ENCODE measurements at regions not wholly inside any gene's neighbourhood (a gene's known extent, or its start where the extent isn't known, plus 50 kb on each side); places are given as distances from the start of the nearest gene placed in this dataset.

DNA sequence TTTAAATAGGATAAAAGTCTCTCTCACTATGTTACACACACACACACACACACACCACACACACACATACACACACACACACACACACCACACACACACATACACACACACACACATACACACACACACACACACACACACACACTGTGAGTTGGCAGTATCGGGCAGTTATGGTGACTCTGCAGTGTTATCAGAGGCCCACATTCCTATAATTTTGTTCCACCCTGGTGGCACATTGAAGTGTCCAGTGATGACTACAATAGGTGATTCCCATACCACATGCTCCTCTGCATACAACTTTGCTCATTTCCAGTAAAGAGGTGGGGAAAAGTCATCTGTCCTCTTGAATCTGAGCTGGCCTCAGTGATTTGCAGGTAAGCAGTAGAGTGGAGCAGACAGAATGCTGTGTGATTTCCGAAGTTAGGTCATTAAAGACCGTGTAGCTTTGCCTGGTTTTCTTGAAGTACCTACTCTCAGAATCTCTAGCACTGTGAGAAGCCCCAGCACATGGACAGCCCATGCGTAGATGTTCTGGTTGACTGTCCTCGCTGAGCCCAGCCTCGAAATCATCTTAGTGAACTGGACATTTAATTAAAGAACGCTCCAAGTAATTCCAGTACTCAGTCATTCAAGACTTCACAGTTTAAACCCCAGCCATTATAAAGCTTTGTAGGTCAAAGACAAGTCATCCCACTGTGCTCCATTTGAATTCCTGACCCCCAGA is 836.6 kb upstream of the SOX9 start:
- Histone ChIP-seq H3K9me2 (ENCODE audit: low read depth, low read length) (no peaks in the 10 kb centered on the region), H4K20me1 (ENCODE audit: insufficient read depth, low read length) (no peaks in the 10 kb centered on the region), H3K27ac (ENCODE audit: low read depth, low read length, poor library complexity, severe bottlenecking) (no peak overlapping the region), H3K27me3 (ENCODE audit: insufficient read depth, low read length) (no peaks in the 10 kb centered on the region), H3K36me3 (ENCODE audit: insufficient read depth, low read length) (no peaks in the 10 kb centered on the region), H2AFZ (ENCODE audit: low read length) (no peak overlapping the region), H3K79me2 (ENCODE audit: insufficient read depth, low read length) (no peaks in the 10 kb centered on the region), H3K4me2 (ENCODE audit: low read length) (no peak overlapping the region), H3K4me1 (ENCODE audit: insufficient read depth, low read length, severe bottlenecking) (no peaks in the 10 kb centered on the region), H3K4me3 (ENCODE audit: low read depth, low read length, poor library complexity, severe bottlenecking) (no peak overlapping the region), H3F3A (ENCODE audit: insufficient read depth, low read length) (no peaks in the 10 kb centered on the region), H3K9me3 (ENCODE audit: low read length) (no peaks in the 10 kb centered on the region), H3K9ac (ENCODE audit: low read length) (no peak overlapping the region)
- TF ChIP-seq EZH2 (IDR thresholded peaks at IDR 0.05; ENCODE audit: borderline replicate concordance, low read length): no peak
- TF ChIP-seq CTCF (IDR thresholded peaks at IDR 0.05; ENCODE audit: low read length): no peak

GRCh38 chr17:71286625-71287024 is 834.2 kb upstream of the SOX9 start:
- no peaks in the 10 kb centered on the region for H3K9me3 ChIP-seq (ENCODE audit: low read length)
- H2AFZ ChIP-seq (ENCODE audit: low read length): no peak overlapping the region
- H3K4me2 ChIP-seq (ENCODE audit: low read length): no peak overlapping the region
- no peaks in the 10 kb centered on the region for H3K9me2 ChIP-seq (ENCODE audit: low read depth, low read length)
- H3K27me3 ChIP-seq (ENCODE audit: insufficient read depth, low read length): no peaks in the 10 kb centered on the region
- no peaks in the 10 kb centered on the region for H3K79me2 ChIP-seq (ENCODE audit: insufficient read depth, low read length)
- no peak overlapping the region for H3K27ac ChIP-seq (ENCODE audit: low read depth, low read length, poor library complexity, severe bottlenecking)
- H4K20me1 ChIP-seq (ENCODE audit: insufficient read depth, low read length): no peaks in the 10 kb centered on the region
- H3K9ac ChIP-seq (ENCODE audit: low read length): no peak overlapping the region
- H3K36me3 ChIP-seq (ENCODE audit: insufficient read depth, low read length): no peaks in the 10 kb centered on the region
- H3K4me1 ChIP-seq (ENCODE audit: insufficient read depth, low read length, severe bottlenecking): no peaks in the 10 kb centered on the region
- H3K4me3 ChIP-seq (ENCODE audit: low read depth, low read length, poor library complexity, severe bottlenecking): no peak overlapping the region
- TF ChIP-seq CTCF (IDR thresholded peaks at IDR 0.05; ENCODE audit: low read length): no peak
- no peak for TF ChIP-seq EZH2 (IDR thresholded peaks at IDR 0.05; ENCODE audit: borderline replicate concordance, low read length)
- no peaks in the 10 kb centered on the region for H3F3A ChIP-seq (ENCODE audit: insufficient read depth, low read length)

- Histone ChIP-seq H3K4me3 (ENCODE audit: low read depth, low read length, poor library complexity, severe bottlenecking) (no peak overlapping the region), H3K27ac (ENCODE audit: low read depth, low read length, poor library complexity, severe bottlenecking) (no peak overlapping the region), H3K4me1 (ENCODE audit: insufficient read depth, low read length, severe bottlenecking) (no peaks in the 10 kb centered on the region), H3K9me3 (ENCODE audit: low read length) (no peaks in the 10 kb centered on the region), H3K9ac (ENCODE audit: low read length) (no peak overlapping the region), H3K27me3 (ENCODE audit: insufficient read depth, low read length) (no peaks in the 10 kb centered on the region), H3K9me2 (ENCODE audit: low read depth, low read length) (no peaks in the 10 kb centered on the region), H3K36me3 (ENCODE audit: insufficient read depth, low read length) (no peaks in the 10 kb centered on the region), H3K79me2 (ENCODE audit: insufficient read depth, low read length) (no peaks in the 10 kb centered on the region), H3F3A (ENCODE audit: insufficient read depth, low read length) (no peaks in the 10 kb centered on the region), H4K20me1 (ENCODE audit: insufficient read depth, low read length) (no peaks in the 10 kb centered on the region), H2AFZ (ENCODE audit: low read length) (no peak overlapping the region), H3K4me2 (ENCODE audit: low read length) (no peak overlapping the region)
- TF ChIP-seq CTCF (IDR thresholded peaks at IDR 0.05; ENCODE audit: low read length) (no peak), EZH2 (IDR thresholded peaks at IDR 0.05; ENCODE audit: borderline replicate concordance, low read length) (no peak)
Measured at GRCh38 chr17:71287071-71287823, 833.6 kb upstream of the SOX9 start.

All from OCI-LY1 (cell line).